RPMI8226 (cell line): ENCODE measurements at regions not wholly inside any gene's neighbourhood (a gene's known extent, or its start where the extent isn't known, plus 50 kb on each side); places are given as distances from the start of the nearest gene placed in this dataset.

Experiments used
- DNase-seq: peaks from one replicate; pipeline ENCODE4 v3.0.0-alpha.2; 2015

DNA sequence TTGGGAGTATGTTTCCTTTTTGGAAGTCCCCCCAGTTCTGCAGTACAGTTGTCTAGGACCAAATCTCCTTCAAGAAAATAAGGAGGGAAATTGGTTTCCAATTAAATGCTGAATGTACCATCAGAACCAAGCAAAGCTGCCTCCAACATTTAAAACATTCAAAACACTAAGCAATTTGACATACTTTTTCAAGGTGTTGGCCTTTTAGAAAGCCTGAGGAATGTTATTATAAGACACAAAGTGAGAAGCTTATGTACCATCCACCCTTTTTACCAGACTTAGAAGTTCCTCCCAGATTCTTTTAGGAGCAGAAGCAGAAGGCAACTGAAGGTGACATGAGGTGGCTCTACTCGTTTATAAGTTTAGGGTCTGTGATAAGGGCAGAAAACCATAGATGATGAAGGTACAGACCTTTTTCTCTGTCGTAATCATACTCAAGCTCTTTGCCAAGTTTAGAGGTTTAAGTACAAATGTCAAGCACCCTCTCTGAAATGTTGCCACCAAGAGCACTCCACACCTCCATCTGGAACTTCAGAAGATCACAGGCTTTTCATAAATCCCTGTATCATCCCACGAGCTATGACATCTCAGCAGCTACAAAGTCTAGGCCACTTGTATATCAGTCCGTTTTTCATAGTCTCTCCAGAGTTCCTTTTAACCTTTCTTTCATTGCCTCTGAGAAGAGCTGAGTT is 282.5 kb upstream of the THBS1 start:
- DNase-seq = no peak

GRCh38 chr15:39299486-39300267 is 281.2 kb upstream of the THBS1 start:
- no peak for DNase-seq

DNA sequence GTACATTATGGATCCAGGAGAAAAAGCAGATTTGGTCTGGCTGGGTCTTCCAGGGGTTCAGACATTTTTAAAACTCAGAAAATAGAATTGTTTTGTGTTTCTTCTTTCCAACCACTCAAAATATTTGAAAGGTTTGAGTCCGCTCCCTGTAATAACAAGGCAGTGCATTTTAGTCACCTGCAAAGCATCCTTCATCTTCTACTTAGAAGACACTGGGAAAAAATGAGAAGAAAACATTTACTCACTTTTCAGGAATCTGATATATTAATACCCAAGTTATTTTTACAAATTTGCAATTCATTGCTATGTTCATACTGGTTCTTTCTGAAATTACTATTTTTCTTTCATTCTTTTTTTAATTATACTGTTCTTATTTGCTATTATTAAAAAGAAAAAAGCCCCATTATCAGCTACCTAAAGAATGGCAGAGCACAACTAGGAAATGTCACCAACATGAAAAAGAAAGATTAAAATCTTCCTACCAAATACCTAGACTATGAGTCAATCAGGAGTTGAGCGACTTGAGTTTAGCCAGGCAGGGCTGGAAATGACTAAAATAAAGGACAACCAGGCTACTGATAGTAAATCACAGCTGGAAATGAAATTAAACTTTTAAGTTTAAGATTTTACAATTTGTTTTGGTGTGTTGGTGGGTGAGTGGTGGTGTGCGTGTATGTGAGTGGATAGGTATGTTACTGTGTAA is 280.3 kb upstream of the THBS1 start:
- DNase-seq = no peak

GRCh38 chr15:39301589-39301999 is 279.3 kb upstream of the THBS1 start:
- DNase-seq = no peak

- no peak for DNase-seq
These were observed 277.9 kb upstream of the THBS1 start for GRCh38 chr15:39302936-39303335.

DNA sequence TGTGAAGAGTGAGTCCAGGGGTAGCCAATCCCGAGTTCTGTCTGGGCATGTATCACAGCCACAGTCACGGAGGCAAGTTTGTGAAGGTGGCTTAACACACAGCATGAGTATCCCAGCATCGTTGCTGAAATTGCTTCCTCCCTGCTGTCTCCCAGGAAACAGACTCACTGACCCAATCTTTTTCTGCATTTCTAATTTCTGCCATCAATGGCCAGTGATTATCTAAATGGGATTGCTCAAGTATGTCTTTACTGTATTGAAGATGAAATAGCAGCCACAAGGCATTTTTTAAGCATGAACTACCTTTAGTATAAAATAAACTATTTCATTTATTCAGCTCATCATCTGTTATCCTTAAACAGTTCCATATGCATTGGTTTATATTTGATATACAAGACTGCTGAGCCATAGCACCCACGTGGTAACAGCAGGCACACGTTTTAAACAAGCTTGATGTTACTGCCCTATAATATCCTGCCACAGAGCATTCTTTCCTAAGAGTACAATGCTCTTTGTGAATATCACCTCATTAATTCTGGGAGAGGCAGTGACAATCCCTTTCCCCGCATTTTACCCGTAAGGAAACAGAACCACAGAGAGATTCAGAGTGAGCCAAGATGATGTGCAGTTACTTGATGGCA is 276.6 kb upstream of the THBS1 start:
- no peak for DNase-seq

DNA sequence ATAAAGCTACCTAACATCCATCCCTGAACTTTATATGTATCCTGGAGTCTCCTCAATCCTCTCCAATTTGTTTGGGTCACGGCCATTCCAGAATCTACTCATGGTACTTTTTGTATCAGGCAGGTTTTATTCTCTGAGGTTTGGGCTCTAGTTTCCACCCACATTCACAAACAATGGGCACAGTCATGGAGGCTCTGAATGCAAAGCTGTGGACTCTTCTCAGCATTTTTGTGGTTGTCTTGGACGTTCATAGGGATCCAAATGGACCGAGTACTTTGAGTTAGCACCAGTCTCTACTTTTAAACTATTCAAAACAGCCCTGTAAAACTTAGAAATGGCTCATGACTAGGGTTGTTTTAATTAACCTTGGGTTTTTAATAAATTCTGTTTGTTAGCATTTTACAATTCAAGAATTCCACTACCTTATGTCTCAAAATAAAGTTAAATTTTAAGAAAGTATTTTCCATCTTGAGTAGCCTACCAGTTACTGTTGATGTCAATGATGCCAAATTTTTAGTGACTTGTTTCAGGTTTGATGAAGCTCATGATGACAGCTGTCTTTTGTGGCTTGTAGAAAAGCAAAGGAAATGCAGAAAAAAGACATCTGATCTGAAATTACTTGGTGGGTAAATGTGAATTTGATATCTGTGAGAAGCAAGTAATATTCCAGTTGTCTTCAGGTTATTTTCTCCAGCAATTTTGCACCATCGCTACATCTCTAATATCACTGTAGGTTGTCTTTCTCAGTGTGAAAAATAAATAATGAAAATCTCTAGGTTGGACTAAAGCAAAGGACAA is 275.7 kb upstream of the THBS1 start:
- no peak for DNase-seq

DNA sequence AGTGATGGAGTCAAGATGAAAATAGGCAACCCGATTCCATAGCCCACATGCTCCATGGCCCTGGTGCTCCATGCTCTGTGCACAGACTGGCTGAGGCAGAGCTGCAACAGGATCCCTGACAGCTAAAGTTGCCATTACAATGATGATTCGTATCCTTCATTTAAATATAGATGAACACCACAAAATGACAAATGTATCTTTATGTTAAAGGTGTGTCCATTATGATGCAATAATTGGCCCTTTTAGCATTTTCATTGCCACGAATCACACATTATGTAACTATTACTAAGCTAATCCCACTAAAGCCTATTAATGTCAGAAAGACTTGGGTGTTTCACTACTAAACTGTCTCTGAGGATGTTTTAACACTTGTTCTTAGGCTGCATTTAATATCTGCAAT is 270.2 kb upstream of the THBS1 start:
- DNase-seq = no peak

DNA sequence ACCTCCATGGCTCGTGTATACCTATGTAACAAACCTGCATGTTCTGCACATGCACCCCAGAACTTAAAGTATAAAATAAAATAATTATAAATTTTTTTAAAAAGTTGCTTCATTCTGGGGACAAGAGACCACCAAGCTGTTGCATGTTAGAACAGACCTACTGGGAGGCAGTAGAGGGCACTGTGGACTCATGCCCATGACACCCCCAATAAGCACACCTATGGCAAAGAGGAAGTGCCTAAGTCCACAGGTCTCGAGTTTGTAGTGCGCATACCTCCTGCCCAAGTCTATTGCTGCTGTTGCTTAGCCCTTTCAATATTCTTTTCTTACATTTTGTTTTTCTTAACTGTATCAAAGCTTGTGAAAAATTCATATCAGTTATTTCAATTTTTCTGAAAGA is 267.9 kb upstream of the THBS1 start:
- no peak for DNase-seq

DNA sequence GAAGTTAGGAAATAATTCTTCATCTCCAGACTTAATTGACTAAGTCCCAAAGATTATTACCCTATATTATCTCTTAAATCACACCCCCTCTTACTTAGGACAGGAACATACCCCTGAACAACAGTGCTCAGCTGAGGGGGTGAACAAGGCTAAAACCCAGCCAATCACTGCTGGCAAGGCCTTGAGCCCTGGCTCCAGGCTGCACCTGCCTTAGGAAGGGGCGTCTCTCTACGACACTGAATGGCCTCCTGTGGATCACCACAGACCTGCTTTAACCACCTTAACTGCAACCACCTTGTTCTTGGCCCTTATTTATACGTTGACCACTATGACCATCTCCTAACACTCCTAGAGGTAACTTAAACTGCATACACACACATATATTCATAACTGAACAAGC is 267.4 kb upstream of the THBS1 start:
- DNase-seq = no peak

DNA sequence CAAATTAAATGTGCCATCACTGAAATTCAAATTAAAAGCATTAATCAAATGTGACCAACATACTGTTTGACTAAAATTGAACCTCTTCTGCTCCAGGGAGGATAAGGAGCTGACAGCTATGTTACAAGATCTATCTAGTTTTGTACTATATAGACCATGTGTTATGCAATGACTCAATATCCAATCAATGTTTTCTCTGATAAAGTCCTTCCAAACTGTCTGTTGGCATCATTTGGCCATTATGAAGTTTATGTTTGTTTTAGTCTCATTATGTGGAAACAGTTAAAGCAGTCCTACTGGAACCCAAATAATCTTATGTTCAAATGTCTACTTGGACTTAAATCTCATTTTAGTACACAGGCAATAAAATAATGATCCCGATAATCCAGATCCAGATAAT is 267.0 kb upstream of the THBS1 start:
- no peak for DNase-seq

- DNase-seq = no peak
These were observed 265.6 kb upstream of the THBS1 start for GRCh38 chr15:39315206-39315850.

DNA sequence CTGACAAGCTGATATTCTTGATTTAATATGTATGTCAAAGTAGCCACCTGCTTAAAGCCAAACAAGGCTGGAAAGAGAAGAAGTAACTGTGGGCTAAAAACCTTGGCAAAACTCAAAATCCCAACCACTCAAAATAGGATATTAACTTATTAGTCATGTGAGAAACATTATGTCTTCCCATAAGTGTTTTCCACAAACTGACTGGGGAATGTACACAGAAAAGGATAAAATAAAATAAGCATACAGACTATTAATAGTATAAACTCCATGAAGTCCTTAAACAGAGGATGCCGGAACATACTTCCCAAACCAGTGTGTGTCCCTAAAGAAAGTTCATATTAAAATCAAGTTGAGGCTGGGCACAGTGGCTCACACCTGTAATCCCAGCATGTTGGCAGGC is 263.7 kb upstream of the THBS1 start:
- DNase-seq = no peak

DNA sequence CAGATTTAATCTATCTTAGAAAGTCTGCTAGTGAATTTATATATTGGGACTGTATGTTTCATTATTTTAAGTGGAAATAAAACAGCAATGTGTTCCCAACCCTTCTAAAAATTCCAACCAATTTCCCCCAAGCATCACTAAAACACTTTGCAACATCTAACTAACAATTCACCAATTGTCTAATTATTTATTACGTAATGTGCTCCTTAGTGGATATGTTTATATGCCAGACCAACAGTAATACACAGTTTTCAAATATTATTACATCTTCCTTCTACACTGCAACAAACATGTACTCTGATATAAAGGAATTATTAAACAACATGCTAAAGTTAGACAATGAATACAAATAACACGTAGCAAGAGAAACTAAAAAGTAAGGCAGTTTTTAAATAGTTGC is 262.6 kb upstream of the THBS1 start:
- DNase-seq = no peak

DNA sequence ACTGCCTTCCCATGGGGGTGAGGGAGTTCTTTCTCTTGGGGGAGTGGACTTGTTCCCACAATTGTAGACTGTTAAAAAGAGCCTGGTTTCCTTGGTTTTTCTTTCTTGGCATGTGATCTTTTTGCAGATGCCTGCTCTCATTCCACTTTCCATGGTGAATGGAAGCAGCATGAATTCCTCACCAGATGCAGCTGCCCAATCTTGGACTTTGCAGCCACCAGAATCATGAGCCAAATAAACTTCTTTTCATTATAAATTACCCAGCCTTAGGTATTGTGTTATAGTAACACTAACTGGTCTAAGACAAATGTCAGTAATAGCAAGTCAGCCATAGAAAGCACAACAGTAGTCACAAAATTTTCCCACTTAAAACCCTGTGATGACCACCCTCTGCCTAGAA is 260.5 kb upstream of the THBS1 start:
- no peak for DNase-seq

- no peak for DNase-seq
These were observed 260.0 kb upstream of the THBS1 start for GRCh38 chr15:39320886-39321285.

DNA sequence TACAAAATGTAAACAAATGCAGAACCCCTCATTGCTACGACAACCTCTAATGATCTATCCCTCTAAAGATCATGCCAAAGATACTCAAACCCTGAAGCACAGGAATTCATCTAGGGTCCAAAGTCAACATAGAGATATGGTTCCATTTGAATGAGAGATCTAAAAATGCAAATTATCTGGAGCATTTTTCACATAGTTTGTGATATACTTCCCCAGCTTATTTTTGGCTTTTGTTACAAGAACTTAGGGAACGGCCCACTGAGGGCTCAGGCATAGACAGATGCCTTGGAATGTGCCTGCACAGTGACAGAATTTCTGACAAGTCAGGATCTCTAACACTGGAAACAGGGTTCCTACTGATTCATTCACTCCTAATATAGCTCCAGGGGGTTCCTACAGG is 258.9 kb upstream of the THBS1 start:
- no peak for DNase-seq

DNA sequence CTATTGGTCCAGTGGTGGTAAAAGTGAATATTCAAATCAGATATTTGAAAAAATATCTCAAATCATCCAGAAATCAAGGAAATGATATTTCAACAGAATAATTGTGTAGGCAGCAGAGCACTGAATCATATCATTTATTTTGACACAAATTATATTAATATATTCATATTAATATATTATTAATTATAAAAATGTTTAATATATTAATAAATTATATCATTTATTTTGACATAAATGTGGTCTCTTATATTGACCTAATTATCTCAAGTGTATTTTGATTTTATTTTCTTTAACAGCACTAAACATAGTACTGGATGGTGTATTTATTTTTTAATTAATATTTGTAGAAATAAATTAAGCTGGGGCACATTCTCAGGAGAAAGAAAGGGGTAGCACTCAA is 257.7 kb upstream of the THBS1 start:
- no peak for DNase-seq

DNA sequence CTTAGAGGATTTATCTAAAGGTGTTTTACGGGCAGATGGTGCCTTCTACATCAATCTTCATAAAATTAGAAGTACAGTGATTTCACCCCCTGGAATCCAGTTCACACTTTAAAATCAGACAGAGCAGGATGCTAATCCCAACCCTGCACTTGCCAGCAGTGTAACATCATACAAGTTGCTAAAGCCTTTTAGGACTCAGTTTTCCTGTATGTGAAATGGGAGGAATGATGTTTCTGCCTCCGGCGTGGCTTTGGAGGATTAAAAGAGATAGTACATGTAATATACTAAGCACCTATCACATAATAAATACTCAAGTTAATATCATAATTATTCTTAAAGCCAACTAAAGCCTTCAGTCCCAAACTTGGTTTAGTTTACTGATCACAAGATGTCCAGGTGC is 257.2 kb upstream of the THBS1 start:
- DNase-seq = no peak

- no peak for DNase-seq
These were observed 254.4 kb upstream of the THBS1 start for GRCh38 chr15:39326306-39326975.

GRCh38 chr15:39327005-39327730 is 253.7 kb upstream of the THBS1 start:
- no peak for DNase-seq
